AG09309 (cell line): ENCODE measurements at regions not wholly inside any gene's neighbourhood (a gene's known extent, or its start where the extent isn't known, plus 50 kb on each side); places are given as distances from the start of the nearest gene placed in this dataset.

ENCODE experiments used
- DNase-seq: peaks from one replicate; pipeline ENCODE4 v3.0.0-alpha.2; 2010; ENCODE audit warnings: low read depth
- H3K4me3 ChIP-seq: 2 replicates; pipeline ENCODE4 v1.5.1; 2011; ENCODE audit warnings: mild to moderate bottlenecking, low read depth, low read length, moderate library complexity; ENCODE audit not compliant: control insufficient read depth
- CTCF ChIP-seq: IDR thresholded peaks from 2 replicates; pipeline ENCODE4 v1.5.1; 2011; ENCODE audit warnings: mild to moderate bottlenecking, low read depth, low read length, inconsistent platforms; ENCODE audit not compliant: insufficient read depth, control insufficient read depth; ENCODE audit errors: missing control alignments

- DNase-seq, result no peak
- H3K4me3 ChIP-seq, result no peak overlapping the region
- no peak for TF ChIP-seq CTCF
These were observed 138.1 kb downstream of the HERPUD2 start for GRCh38 chr7:35556515-35557471.

GRCh38 chr7:35555934-35556333 lies 139.0 kb downstream of the HERPUD2 start:
- no peak for DNase-seq
- TF ChIP-seq CTCF, result no peak

GRCh38 chr7:35555386-35555785 lies 139.5 kb downstream of the HERPUD2 start:
- H3K4me3 ChIP-seq, result no peak overlapping the region
- no peak for DNase-seq
- no peak for TF ChIP-seq CTCF

More at GRCh38 chr7:35555934-35556333, 139.0 kb downstream of the HERPUD2 start:
- no peak overlapping the region for H3K4me3 ChIP-seq

GRCh38 chr7:35553519-35553918 lies 141.4 kb downstream of the HERPUD2 start:
- DNase-seq, result no peak
- TF ChIP-seq CTCF, result no peak
- H3K4me3 ChIP-seq, result no peak overlapping the region

- no peak for TF ChIP-seq CTCF
- H3K4me3 ChIP-seq, result no peak overlapping the region
- DNase-seq, result no peak
These were observed 142.2 kb downstream of the HERPUD2 start for GRCh38 chr7:35552691-35553090.

GRCh38 chr7:35551321-35552081 lies 143.4 kb downstream of the HERPUD2 start:
- H3K4me3 ChIP-seq, result no peak overlapping the region
- DNase-seq, result no peak
- TF ChIP-seq CTCF, result no peak
